CD14-positive monocyte (primary cell): ENCODE measurements at regions not wholly inside any gene's neighbourhood (a gene's known extent, or its start where the extent isn't known, plus 50 kb on each side); places are given as distances from the start of the nearest gene placed in this dataset.

ENCODE experiments used
- DNase-seq, 3 donors: peaks; one replicate each; pipeline ENCODE4 v3.0.0-alpha.2; 2011 to 2022
- H2AFZ ChIP-seq: 2 replicates; pipeline ENCODE4 v1.6.0; 2012; ENCODE audit warnings: mild to moderate bottlenecking, low read depth, low read length, inconsistent platforms; ENCODE audit not compliant: insufficient read depth, poor library complexity, severe bottlenecking
- H3K27ac ChIP-seq, 2 donors: 1 replicate in 1 of 2; 2 replicates in 1 of 2; pipeline ENCODE4 v1.5.1; 2012 to 2013; ENCODE audit warnings: low read length in 2 of 2, control low read depth in 1 of 2, inconsistent platforms in 1 of 2, low read depth in 1 of 2, mild to moderate bottlenecking in 1 of 2
- H3K27me3 ChIP-seq, 2 donors: one replicate each; pipeline versions ENCODE4 v1.6.0 to v1.6.1; 2011 to 2013; ENCODE audit warnings: low read length in 2 of 2; ENCODE audit not compliant: control insufficient read depth in 2 of 2, insufficient read depth in 2 of 2
- H3K36me3 ChIP-seq, 2 donors: replicated peaks in 1 of 2; 1 replicate in 1 of 2; 2 replicates in 1 of 2; pipeline versions ENCODE4 v1.5.1 to v1.6.1; 2012 to 2013; ENCODE audit warnings: low read length in 2 of 2, control low read depth in 1 of 2, inconsistent platforms in 1 of 2, mild to moderate bottlenecking in 1 of 2; ENCODE audit not compliant: insufficient read depth in 2 of 2, control insufficient read depth in 1 of 2
- H3K4me1 ChIP-seq, 2 donors: 1 replicate in 1 of 2; 2 replicates in 1 of 2; pipeline versions ENCODE4 v1.5.1 to v1.6.1; 2012 to 2013; ENCODE audit warnings: low read length in 2 of 2, control low read depth in 1 of 2, inconsistent platforms in 1 of 2, mild to moderate bottlenecking in 1 of 2, moderate library complexity in 1 of 2; ENCODE audit not compliant: insufficient read depth in 2 of 2, control insufficient read depth in 1 of 2
- H3K4me2 ChIP-seq: replicated peaks from 2 replicates; pipeline ENCODE3; 2012; ENCODE audit warnings: low read length, moderate library complexity, mild to moderate bottlenecking; ENCODE audit not compliant: poor library complexity, severe bottlenecking; ENCODE audit errors: extremely low read depth
- H3K4me3 ChIP-seq, 3 experiments: fragments of 200-600 bp in 1 of 3; sonication (generic) in 1 of 3; replicated peaks in 1 of 3; 1 replicate in 2 of 3; 2 replicates in 1 of 3; pipeline ENCODE4 v1.5.1; 2011 to 2013; ENCODE audit warnings: low read length in 3 of 3, mild to moderate bottlenecking in 3 of 3, control low read depth in 2 of 3, low read depth in 2 of 3, inconsistent platforms in 1 of 3, moderate library complexity in 1 of 3
- H3K79me2 ChIP-seq: 2 replicates; pipeline ENCODE4 v1.6.0; 2012; ENCODE audit warnings: mild to moderate bottlenecking, control low read depth, inconsistent platforms, low read length, moderate library complexity; ENCODE audit not compliant: insufficient read depth
- H3K9ac ChIP-seq: 2 replicates; pipeline ENCODE4 v1.6.0; 2017; ENCODE audit warnings: low read length, mild to moderate bottlenecking; ENCODE audit not compliant: insufficient read depth, poor library complexity, severe bottlenecking
- H3K9me3 ChIP-seq, 2 donors: replicated peaks in 1 of 2; 1 replicate in 1 of 2; 2 replicates in 1 of 2; pipeline versions ENCODE4 v1.5.1 to v1.6.1; 2012 to 2013; ENCODE audit warnings: low read length in 2 of 2, control low read depth in 1 of 2; ENCODE audit not compliant: control insufficient read depth in 1 of 2, insufficient read depth in 1 of 2
- H4K20me1 ChIP-seq: 2 replicates; pipeline ENCODE4 v1.6.0; 2012; ENCODE audit warnings: mild to moderate bottlenecking, low read length, control low read depth, moderate library complexity; ENCODE audit not compliant: insufficient read depth
- H3K27ac Mint-ChIP-seq, 7 donors: one replicate each; pipeline ENCODE4 v1.8.0; 2020; ENCODE audit warnings: mild to moderate bottlenecking in 7 of 7, mixed read lengths in 7 of 7, moderate library complexity in 6 of 7, inconsistent platforms in 2 of 7
- H3K27me3 Mint-ChIP-seq, 3 donors: one replicate each; pipeline ENCODE4 v1.8.0; 2021 to 2022; ENCODE audit warnings: low read depth in 3 of 3, mild to moderate bottlenecking in 3 of 3, mixed read lengths in 3 of 3, moderate library complexity in 3 of 3, inconsistent platforms in 1 of 3
- H3K36me3 Mint-ChIP-seq, 2 donors: one replicate each; pipeline ENCODE4 v1.8.0; 2020; ENCODE audit warnings: mixed read lengths in 2 of 2, inconsistent platforms in 1 of 2, mild to moderate bottlenecking in 1 of 2
- H3K4me1 Mint-ChIP-seq: one replicate; pipeline ENCODE4 v1.8.0; 2020; ENCODE audit warnings: mild to moderate bottlenecking, mixed read lengths
- H3K4me3 Mint-ChIP-seq, 2 donors: one replicate each; pipeline ENCODE4 v1.8.0; 2020; ENCODE audit warnings: mild to moderate bottlenecking in 2 of 2, mixed read lengths in 2 of 2, moderate library complexity in 1 of 2
- H3K9me3 Mint-ChIP-seq, 7 donors: one replicate each; pipeline ENCODE4 v1.8.0; 2020 to 2022; ENCODE audit warnings: mixed read lengths in 7 of 7, mild to moderate bottlenecking in 6 of 7, moderate library complexity in 6 of 7, inconsistent platforms in 2 of 7
- WGBS: methylation state at CpG from one replicate; pipeline ENCODE4 v1.1.5; 2013; ENCODE audit warnings: missing lambda C conversion rate; ENCODE audit not compliant: insufficient coverage; 5-methylcytosine and 5-hydroxymethylcytosine counted together
- intact Hi-C, 2 donors: fragments of 100-400 bp; cut with micrococcal nuclease; formaldehyde crosslinking; loops; one replicate each; pipeline versions ENCODE4 v1.15.0 to v1.15.1; 2023
- TF ChIP-seq, protein P1 (sequence below): fragments of 200-600 bp; IDR thresholded peaks from one replicate; pipeline ENCODE4 v1.8.0; 2022; ENCODE audit warnings: antibody characterized with exemption, mild to moderate bottlenecking

DNA sequence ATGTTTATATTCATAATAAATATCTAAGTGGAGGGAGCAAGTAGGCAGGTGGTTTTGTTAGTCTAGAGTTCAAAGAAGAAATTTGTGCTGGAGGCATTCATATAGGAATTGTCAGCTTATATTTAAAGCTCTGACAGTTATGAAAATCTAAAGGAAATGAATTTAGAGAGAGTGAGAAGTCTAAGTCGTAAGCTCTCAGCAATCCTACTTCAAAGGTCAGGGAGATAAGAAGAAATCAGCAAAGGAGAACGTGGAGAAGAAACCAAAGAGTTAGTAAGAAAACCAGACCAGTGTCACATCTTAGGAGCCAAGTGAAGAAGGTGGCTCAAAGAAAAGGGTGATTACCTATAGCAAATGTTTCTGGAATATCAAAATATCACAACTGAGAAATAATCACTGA, 241.8 kb downstream of the FSCB start:
- WGBS, result no CpG with 5 or more reads among the region's 2 CpGs
- Histone ChIP-seq H3K4me1 (no peaks in the 10 kb centered on the region), H3K27me3 (no peaks in the 10 kb centered on the region), H3K9ac (no peak overlapping the region), H3K36me3 (no peaks in the 10 kb centered on the region), H3K4me2 (no peak overlapping the region), H3K27ac (no peak overlapping the region), H3K9me3 (peaks cover 4 to 8% of the 10 kb centered on the region in 2 donors), H4K20me1 (no peaks in the 10 kb centered on the region), H3K79me2 (no peaks in the 10 kb centered on the region), H2AFZ (no peak overlapping the region), H3K4me3 (no peak overlapping the region)
- Mint-ChIP-seq H3K27ac (no peak overlapping the region), H3K4me1 (no peaks in the 10 kb centered on the region), H3K4me3 (no peak overlapping the region), H3K9me3 (peaks cover 4 to 8% (median 8%) of the 10 kb centered on the region in 7 donors), H3K27me3 (no peaks in the 10 kb centered on the region), H3K36me3 (no peaks in the 10 kb centered on the region)
- intact Hi-C loops, result no loop called here
- TF ChIP-seq, protein P1, sequence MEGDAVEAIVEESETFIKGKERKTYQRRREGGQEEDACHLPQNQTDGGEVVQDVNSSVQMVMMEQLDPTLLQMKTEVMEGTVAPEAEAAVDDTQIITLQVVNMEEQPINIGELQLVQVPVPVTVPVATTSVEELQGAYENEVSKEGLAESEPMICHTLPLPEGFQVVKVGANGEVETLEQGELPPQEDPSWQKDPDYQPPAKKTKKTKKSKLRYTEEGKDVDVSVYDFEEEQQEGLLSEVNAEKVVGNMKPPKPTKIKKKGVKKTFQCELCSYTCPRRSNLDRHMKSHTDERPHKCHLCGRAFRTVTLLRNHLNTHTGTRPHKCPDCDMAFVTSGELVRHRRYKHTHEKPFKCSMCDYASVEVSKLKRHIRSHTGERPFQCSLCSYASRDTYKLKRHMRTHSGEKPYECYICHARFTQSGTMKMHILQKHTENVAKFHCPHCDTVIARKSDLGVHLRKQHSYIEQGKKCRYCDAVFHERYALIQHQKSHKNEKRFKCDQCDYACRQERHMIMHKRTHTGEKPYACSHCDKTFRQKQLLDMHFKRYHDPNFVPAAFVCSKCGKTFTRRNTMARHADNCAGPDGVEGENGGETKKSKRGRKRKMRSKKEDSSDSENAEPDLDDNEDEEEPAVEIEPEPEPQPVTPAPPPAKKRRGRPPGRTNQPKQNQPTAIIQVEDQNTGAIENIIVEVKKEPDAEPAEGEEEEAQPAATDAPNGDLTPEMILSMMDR, result no peak
- DNase-seq, result no peak

DNA sequence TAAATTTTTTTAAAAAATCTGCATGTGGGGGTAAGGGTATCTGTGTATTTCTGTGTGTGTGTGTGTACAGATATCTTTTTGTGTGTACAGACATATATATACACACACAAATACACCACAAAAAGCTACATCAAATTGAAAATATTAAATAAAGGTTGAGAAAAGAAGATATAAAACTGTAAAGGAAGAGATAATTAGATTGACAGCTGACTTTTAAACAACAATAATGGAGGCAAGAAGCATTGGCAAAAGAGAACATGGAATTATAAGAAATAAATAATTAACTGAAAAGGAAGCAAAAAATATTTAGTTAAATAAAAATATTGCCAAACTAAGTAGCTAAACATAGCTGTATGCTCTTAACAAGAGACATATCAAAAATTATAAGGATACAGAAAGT, 291.4 kb downstream of the FSCB start:
- peaks cover 0 to 3% of the 10 kb centered on the region in 2 donors for H3K9me3 ChIP-seq
- H3K36me3 Mint-ChIP-seq, result no peaks in the 10 kb centered on the region
- no peak overlapping the region for H3K9ac ChIP-seq

More for the DNA sequence above, 291.4 kb downstream of the FSCB start:
- H3K27ac Mint-ChIP-seq, result no peak overlapping the region
- peaks cover 0 to 15% (median 7%) of the 10 kb centered on the region in 7 donors for H3K9me3 Mint-ChIP-seq
- no peaks in the 10 kb centered on the region for H3K27me3 Mint-ChIP-seq
- Histone ChIP-seq H3K4me1 (no peaks in the 10 kb centered on the region), H3K27ac (no peak overlapping the region), H3K4me3 (no peak overlapping the region), H3K79me2 (no peaks in the 10 kb centered on the region), H4K20me1 (no peaks in the 10 kb centered on the region), H3K27me3 (no peaks in the 10 kb centered on the region), H3K36me3 (no peaks in the 10 kb centered on the region), H2AFZ (no peak overlapping the region), H3K4me2 (no peak overlapping the region)
- TF ChIP-seq, protein P1, result no peak
- intact Hi-C loops, result no loop called here
- H3K4me1 Mint-ChIP-seq, result no peaks in the 10 kb centered on the region
- no peak overlapping the region for H3K4me3 Mint-ChIP-seq
- DNase-seq, result no peak
